M059J (cell line): ENCODE measurements at regions not wholly inside any gene's neighbourhood (a gene's known extent, or its start where the extent isn't known, plus 50 kb on each side); places are given as distances from the start of the nearest gene placed in this dataset.
A peak's percentile ranks its signal among the peaks of the same experiment; 100 is the strongest.

ENCODE experiments used
- DNase-seq: peaks from one replicate; pipeline ENCODE4 v3.0.0-alpha.2; 2012; ENCODE audit warnings: low read depth

GRCh38 chr7:69122953-69123352, 475.3 kb upstream of the AUTS2 start:
- peak; percentile 33 for DNase-seq

GRCh38 chr7:69126896-69127479, 471.3 kb upstream of the AUTS2 start:
- DNase-seq, result peak; percentile 65

GRCh38 chr7:69129524-69129923, 468.8 kb upstream of the AUTS2 start:
- peak; percentile 54 for DNase-seq

- DNase-seq, result no peak
Observed at GRCh38 chr7:69129951-69130350, 468.3 kb upstream of the AUTS2 start.

GRCh38 chr7:69130396-69130795, 467.9 kb upstream of the AUTS2 start:
- DNase-seq, result no peak

- DNase-seq, result no peak
Observed at GRCh38 chr7:69134316-69134715, 464.0 kb upstream of the AUTS2 start.

- DNase-seq, result no peak
Observed at GRCh38 chr7:69147631-69148030, 450.6 kb upstream of the AUTS2 start.

- no peak for DNase-seq
Observed at GRCh38 chr7:69149804-69150782, 448.2 kb upstream of the AUTS2 start.

- no peak for DNase-seq
Observed at GRCh38 chr7:69162326-69162725, 435.9 kb upstream of the AUTS2 start.

- peak; percentile 24 for DNase-seq
Observed at GRCh38 chr7:69162931-69163670, 435.2 kb upstream of the AUTS2 start.

- DNase-seq, result peak; percentile 40
Observed at GRCh38 chr7:69166979-69167516, 431.2 kb upstream of the AUTS2 start.

GRCh38 chr7:69169386-69169785, 428.9 kb upstream of the AUTS2 start:
- DNase-seq, result no peak

- DNase-seq, result no peak
Observed at GRCh38 chr7:69172357-69173077, 425.8 kb upstream of the AUTS2 start.

- DNase-seq, result no peak
Observed at GRCh38 chr7:69173341-69173740, 424.9 kb upstream of the AUTS2 start.

GRCh38 chr7:69173846-69174245, 424.4 kb upstream of the AUTS2 start:
- peak; percentile 34 for DNase-seq

- no peak for DNase-seq
Observed at GRCh38 chr7:69176841-69177240, 421.4 kb upstream of the AUTS2 start.

- no peak for DNase-seq
Observed at GRCh38 chr7:69177461-69177861, 420.8 kb upstream of the AUTS2 start.

- peak; percentile 78 for DNase-seq
Observed at GRCh38 chr7:69177941-69178494, 420.3 kb upstream of the AUTS2 start.

- DNase-seq, result no peak
Observed at GRCh38 chr7:69180662-69181061, 417.6 kb upstream of the AUTS2 start.

GRCh38 chr7:69182596-69183467, 415.4 kb upstream of the AUTS2 start:
- no peak for DNase-seq
